CD14-positive monocyte (primary cell): ENCODE measurements at regions not wholly inside any gene's neighbourhood (a gene's known extent, or its start where the extent isn't known, plus 50 kb on each side); places are given as distances from the start of the nearest gene placed in this dataset.

Experiments used
- DNase-seq, 3 donors: peaks; one replicate each; pipeline ENCODE4 v3.0.0-alpha.2; 2011 to 2022
- H2AFZ ChIP-seq: 2 replicates; pipeline ENCODE4 v1.6.0; 2012; ENCODE audit warnings: mild to moderate bottlenecking, low read depth, low read length, inconsistent platforms; ENCODE audit not compliant: insufficient read depth, poor library complexity, severe bottlenecking
- H3K27ac ChIP-seq, 2 donors: 1 replicate in 1 of 2; 2 replicates in 1 of 2; pipeline ENCODE4 v1.5.1; 2012 to 2013; ENCODE audit warnings: low read length in 2 of 2, control low read depth in 1 of 2, inconsistent platforms in 1 of 2, low read depth in 1 of 2, mild to moderate bottlenecking in 1 of 2
- H3K27me3 ChIP-seq, 2 donors: one replicate each; pipeline versions ENCODE4 v1.6.0 to v1.6.1; 2011 to 2013; ENCODE audit warnings: low read length in 2 of 2; ENCODE audit not compliant: control insufficient read depth in 2 of 2, insufficient read depth in 2 of 2
- H3K36me3 ChIP-seq, 2 donors: replicated peaks in 1 of 2; 1 replicate in 1 of 2; 2 replicates in 1 of 2; pipeline versions ENCODE4 v1.5.1 to v1.6.1; 2012 to 2013; ENCODE audit warnings: low read length in 2 of 2, control low read depth in 1 of 2, inconsistent platforms in 1 of 2, mild to moderate bottlenecking in 1 of 2; ENCODE audit not compliant: insufficient read depth in 2 of 2, control insufficient read depth in 1 of 2
- H3K4me1 ChIP-seq, 2 donors: 1 replicate in 1 of 2; 2 replicates in 1 of 2; pipeline versions ENCODE4 v1.5.1 to v1.6.1; 2012 to 2013; ENCODE audit warnings: low read length in 2 of 2, control low read depth in 1 of 2, inconsistent platforms in 1 of 2, mild to moderate bottlenecking in 1 of 2, moderate library complexity in 1 of 2; ENCODE audit not compliant: insufficient read depth in 2 of 2, control insufficient read depth in 1 of 2
- H3K4me2 ChIP-seq: replicated peaks from 2 replicates; pipeline ENCODE3; 2012; ENCODE audit warnings: low read length, moderate library complexity, mild to moderate bottlenecking; ENCODE audit not compliant: poor library complexity, severe bottlenecking; ENCODE audit errors: extremely low read depth
- H3K4me3 ChIP-seq, 3 experiments: fragments of 200-600 bp in 1 of 3; sonication (generic) in 1 of 3; replicated peaks in 1 of 3; 1 replicate in 2 of 3; 2 replicates in 1 of 3; pipeline ENCODE4 v1.5.1; 2011 to 2013; ENCODE audit warnings: low read length in 3 of 3, mild to moderate bottlenecking in 3 of 3, control low read depth in 2 of 3, low read depth in 2 of 3, inconsistent platforms in 1 of 3, moderate library complexity in 1 of 3
- H3K79me2 ChIP-seq: 2 replicates; pipeline ENCODE4 v1.6.0; 2012; ENCODE audit warnings: mild to moderate bottlenecking, control low read depth, inconsistent platforms, low read length, moderate library complexity; ENCODE audit not compliant: insufficient read depth
- H3K9ac ChIP-seq: 2 replicates; pipeline ENCODE4 v1.6.0; 2017; ENCODE audit warnings: low read length, mild to moderate bottlenecking; ENCODE audit not compliant: insufficient read depth, poor library complexity, severe bottlenecking
- H3K9me3 ChIP-seq, 2 donors: replicated peaks in 1 of 2; 1 replicate in 1 of 2; 2 replicates in 1 of 2; pipeline versions ENCODE4 v1.5.1 to v1.6.1; 2012 to 2013; ENCODE audit warnings: low read length in 2 of 2, control low read depth in 1 of 2; ENCODE audit not compliant: control insufficient read depth in 1 of 2, insufficient read depth in 1 of 2
- H4K20me1 ChIP-seq: 2 replicates; pipeline ENCODE4 v1.6.0; 2012; ENCODE audit warnings: mild to moderate bottlenecking, low read length, control low read depth, moderate library complexity; ENCODE audit not compliant: insufficient read depth
- H3K27ac Mint-ChIP-seq, 7 donors: one replicate each; pipeline ENCODE4 v1.8.0; 2020; ENCODE audit warnings: mild to moderate bottlenecking in 7 of 7, mixed read lengths in 7 of 7, moderate library complexity in 6 of 7, inconsistent platforms in 2 of 7
- H3K27me3 Mint-ChIP-seq, 3 donors: one replicate each; pipeline ENCODE4 v1.8.0; 2021 to 2022; ENCODE audit warnings: low read depth in 3 of 3, mild to moderate bottlenecking in 3 of 3, mixed read lengths in 3 of 3, moderate library complexity in 3 of 3, inconsistent platforms in 1 of 3
- H3K36me3 Mint-ChIP-seq, 2 donors: one replicate each; pipeline ENCODE4 v1.8.0; 2020; ENCODE audit warnings: mixed read lengths in 2 of 2, inconsistent platforms in 1 of 2, mild to moderate bottlenecking in 1 of 2
- H3K4me1 Mint-ChIP-seq: one replicate; pipeline ENCODE4 v1.8.0; 2020; ENCODE audit warnings: mild to moderate bottlenecking, mixed read lengths
- H3K4me3 Mint-ChIP-seq, 2 donors: one replicate each; pipeline ENCODE4 v1.8.0; 2020; ENCODE audit warnings: mild to moderate bottlenecking in 2 of 2, mixed read lengths in 2 of 2, moderate library complexity in 1 of 2
- H3K9me3 Mint-ChIP-seq, 7 donors: one replicate each; pipeline ENCODE4 v1.8.0; 2020 to 2022; ENCODE audit warnings: mixed read lengths in 7 of 7, mild to moderate bottlenecking in 6 of 7, moderate library complexity in 6 of 7, inconsistent platforms in 2 of 7
- CTCF ChIP-seq: fragments of 200-600 bp; IDR thresholded peaks from one replicate; pipeline ENCODE4 v1.8.0; 2022; ENCODE audit warnings: antibody characterized with exemption, mild to moderate bottlenecking
- WGBS: methylation state at CpG from one replicate; pipeline ENCODE4 v1.1.5; 2013; ENCODE audit warnings: missing lambda C conversion rate; ENCODE audit not compliant: insufficient coverage; 5-methylcytosine and 5-hydroxymethylcytosine counted together
- intact Hi-C, 2 donors: fragments of 100-400 bp; cut with micrococcal nuclease; formaldehyde crosslinking; loops; one replicate each; pipeline versions ENCODE4 v1.15.0 to v1.15.1; 2023

- WGBS: 90% methylated on average over 2 of the region's 3 CpGs
- Histone ChIP-seq H3K9me3 (peaks cover 0 to 10% of the 10 kb centered on the region in 2 donors), H3K9ac (no peak overlapping the region), H3K4me2 (no peak overlapping the region), H3K4me1 (no peaks in the 10 kb centered on the region), H3K27me3 (no peaks in the 10 kb centered on the region), H3K4me3 (no peak overlapping the region), H3K36me3 (no peaks in the 10 kb centered on the region), H4K20me1 (no peaks in the 10 kb centered on the region), H3K79me2 (no peaks in the 10 kb centered on the region), H2AFZ (no peak overlapping the region), H3K27ac (no peak overlapping the region)
- Mint-ChIP-seq H3K4me1 (no peaks in the 10 kb centered on the region), H3K9me3 (peaks cover 0 to 8% (median 3%) of the 10 kb centered on the region in 7 donors), H3K36me3 (no peaks in the 10 kb centered on the region), H3K4me3 (no peak overlapping the region), H3K27me3 (peaks cover 0 to 2% (median 0%) of the 10 kb centered on the region in 3 donors), H3K27ac (no peak overlapping the region)
- intact Hi-C loops: no loop called here
- no peak for TF ChIP-seq CTCF
- DNase-seq: no peak
Observed at GRCh38 chrX:33357606-33358005, 146.3 kb upstream of the DMD start.

- Mint-ChIP-seq H3K27ac (no peak overlapping the region), H3K27me3 (peaks cover 0 to 1% (median 0%) of the 10 kb centered on the region in 3 donors), H3K36me3 (no peaks in the 10 kb centered on the region), H3K9me3 (no peaks in the 10 kb centered on the region), H3K4me1 (no peaks in the 10 kb centered on the region), H3K4me3 (no peak overlapping the region)
- Histone ChIP-seq H3K9me3 (no peaks in the 10 kb centered on the region), H3K79me2 (no peaks in the 10 kb centered on the region), H3K4me3 (no peak overlapping the region), H3K36me3 (no peaks in the 10 kb centered on the region), H3K4me1 (no peaks in the 10 kb centered on the region), H4K20me1 (no peaks in the 10 kb centered on the region), H3K27ac (no peak overlapping the region), H3K9ac (no peak overlapping the region), H3K4me2 (no peak overlapping the region), H2AFZ (no peak overlapping the region), H3K27me3 (no peaks in the 10 kb centered on the region)
- no peak for TF ChIP-seq CTCF
- 80% methylated on average over 1 of the region's 9 CpGs for WGBS
- no peak for DNase-seq
- intact Hi-C loops: no loop called here
Observed at GRCh38 chrX:33339219-33339618, 127.9 kb upstream of the DMD start.
